ENCODE measurements at regions not wholly inside any gene's neighbourhood (a gene's known extent, or its start where the extent isn't known, plus 50 kb on each side); places are given as distances from the start of the nearest gene placed in this dataset.
"Not testable (repeated sequence)": the region's sequence is repeated elsewhere in the genome, so short reads cannot be mapped to it uniquely, and the experiment has no call there.

DNA sequence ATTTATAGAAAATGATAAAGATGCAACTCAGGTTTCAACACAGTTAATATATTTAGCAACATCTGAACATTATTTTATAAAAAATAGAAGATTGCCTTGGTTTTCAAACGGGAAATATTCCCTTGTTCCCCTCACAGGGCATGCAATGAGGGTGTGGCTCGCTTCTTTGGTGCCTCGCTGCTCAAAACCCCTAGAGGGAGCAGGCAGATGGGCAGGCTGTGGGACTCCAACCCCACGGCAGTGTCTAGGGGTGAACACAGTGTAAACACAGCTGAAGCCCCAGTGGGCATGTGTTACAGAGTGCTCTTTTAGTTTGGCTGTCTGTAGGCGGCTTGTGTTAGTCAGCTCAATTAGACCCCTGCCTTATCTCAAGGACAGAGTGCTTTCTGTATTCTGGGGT is 560.8 kb upstream of the IMPG1 start:
- DNase-seq, result no peak

DNA sequence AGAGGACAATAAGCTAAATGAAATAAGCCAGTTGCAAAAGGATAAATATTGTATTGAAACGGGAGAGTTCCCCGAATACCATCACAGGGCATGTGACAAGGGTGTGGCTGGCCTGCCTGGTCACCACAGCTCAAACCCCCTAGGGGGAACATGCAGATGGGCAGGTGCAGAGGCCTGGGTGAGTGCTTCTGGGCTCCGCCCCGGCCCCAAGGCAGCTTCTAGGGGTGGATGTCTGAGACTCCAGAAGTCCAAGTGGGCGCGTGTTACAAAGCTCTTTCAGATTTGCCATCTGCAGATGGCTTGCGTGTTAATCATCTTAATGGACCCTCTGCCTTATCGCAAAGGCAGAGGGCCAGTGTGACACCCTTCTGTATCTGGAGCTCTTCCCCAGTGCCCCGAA is 559.2 kb upstream of the IMPG1 start:
- no peak for DNase-seq

DNA sequence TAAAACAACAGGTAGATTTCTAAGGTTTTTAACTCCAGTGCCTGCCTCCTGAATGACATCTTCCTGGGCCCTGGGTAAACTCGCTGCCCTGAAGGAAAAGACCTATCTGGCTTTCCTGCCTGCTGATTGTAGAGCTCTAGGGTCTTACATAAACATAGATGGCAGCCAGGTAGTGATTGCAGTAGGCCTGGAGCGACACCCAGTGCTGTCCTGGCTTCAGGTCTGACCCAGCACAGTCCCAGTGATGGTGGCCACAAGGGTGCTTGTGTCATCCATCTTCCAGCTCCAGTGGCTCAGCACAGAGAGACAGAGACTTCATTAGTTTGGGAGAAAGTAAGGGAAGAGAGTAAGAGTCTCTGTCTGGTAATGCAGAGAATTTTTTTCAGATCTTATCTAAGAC is 542.9 kb upstream of the IMPG1 start:
- no peak for DNase-seq

DNA sequence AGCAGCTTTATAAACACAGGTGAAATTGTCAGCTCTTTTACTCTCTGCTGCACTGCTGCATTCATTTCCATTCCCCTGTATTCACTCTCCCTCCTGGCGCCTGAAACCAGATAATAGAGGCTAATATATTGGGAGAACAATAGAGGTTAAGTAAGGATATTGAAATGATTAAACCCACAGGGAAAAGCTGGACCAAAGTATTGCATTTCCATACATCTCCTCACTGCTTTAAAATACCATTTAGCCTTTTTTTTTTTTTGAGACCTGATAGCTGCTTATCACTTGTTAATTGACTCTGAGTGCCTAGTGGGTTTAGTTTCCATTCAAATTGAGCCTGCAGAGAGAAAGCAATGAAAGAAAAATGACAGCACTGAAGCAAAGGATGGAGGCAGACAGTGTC is 540.5 kb upstream of the IMPG1 start:
- DNase-seq, result no peak

DNA sequence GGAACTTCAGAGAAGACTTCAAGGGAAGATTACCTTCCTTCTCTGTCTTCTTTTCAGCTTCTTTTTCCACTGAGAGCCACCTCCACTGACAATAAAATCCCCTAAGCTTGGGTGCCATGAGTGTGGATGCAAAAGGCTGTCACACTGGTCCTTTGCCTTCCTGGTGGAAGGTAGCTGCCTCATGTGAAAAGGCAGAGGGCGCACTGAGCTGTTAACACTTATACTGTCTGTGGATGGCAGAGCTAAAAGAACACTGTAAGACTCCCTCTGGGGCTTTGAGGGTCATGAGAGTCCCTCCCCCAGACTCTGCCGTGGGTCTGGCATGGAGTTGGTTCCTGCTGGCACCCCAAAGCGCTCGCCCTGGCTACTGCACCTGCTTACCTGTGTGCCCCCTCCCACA is 536.7 kb upstream of the IMPG1 start:
- DNase-seq, result no peak

DNA sequence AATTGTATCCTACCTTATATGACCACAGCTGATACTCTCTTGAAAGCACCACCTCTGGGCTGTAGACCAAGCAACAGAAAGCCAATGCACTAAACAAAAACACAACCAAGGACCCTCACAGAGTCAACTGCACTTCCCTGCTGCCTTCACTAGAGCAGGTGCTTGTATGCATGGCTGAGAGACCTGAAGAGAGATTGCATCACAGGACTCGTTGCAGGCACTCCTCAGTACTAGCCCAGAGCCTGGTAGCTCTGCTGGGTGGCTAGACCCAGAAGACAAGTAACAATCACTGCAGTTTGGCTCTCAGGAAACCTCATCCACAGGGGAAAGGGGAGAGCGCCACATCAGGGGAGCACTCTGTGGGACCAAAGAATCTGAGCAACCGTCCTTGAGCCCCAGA is 521.6 kb upstream of the IMPG1 start:
- no peak for DNase-seq

DNA sequence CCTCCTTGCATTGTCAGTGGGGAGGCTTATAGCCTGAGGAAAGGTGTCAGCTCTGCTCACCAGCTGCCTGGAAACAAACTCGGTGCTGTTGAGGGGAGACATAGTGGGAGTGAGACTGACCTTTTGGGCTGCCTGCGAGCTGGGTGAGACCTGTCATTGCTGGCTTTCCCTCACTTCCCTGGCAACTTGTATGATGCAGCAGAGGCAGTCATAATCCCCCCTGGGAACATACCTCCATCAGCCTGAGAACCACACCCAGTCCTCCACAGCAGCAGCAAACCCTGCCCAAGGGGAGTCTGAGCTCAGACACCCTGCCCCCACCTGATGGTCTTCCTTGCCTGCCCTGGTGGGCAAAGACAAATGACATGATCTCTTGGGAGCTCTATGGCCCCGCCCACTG is 521.2 kb upstream of the IMPG1 start:
- no peak for DNase-seq

DNA sequence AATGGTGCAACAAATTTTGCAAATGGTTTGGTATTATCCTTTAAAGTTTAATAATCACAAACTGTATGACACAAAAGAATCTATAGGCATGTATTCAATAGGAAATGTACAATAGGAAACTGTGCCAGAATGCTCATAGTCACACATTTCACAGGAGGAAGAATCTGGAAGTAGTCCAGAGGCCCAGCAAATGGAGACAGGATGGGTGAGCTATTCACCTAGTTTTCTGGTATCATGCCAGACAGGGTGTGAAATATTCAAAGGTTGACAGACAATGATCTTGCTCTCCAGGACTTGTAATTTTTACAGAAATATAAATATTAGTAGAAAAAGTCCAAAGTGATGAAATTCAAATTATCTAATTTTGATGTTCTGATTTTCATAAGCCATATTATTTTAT is 520.1 kb upstream of the IMPG1 start:
- DNase-seq, result no peak

DNA sequence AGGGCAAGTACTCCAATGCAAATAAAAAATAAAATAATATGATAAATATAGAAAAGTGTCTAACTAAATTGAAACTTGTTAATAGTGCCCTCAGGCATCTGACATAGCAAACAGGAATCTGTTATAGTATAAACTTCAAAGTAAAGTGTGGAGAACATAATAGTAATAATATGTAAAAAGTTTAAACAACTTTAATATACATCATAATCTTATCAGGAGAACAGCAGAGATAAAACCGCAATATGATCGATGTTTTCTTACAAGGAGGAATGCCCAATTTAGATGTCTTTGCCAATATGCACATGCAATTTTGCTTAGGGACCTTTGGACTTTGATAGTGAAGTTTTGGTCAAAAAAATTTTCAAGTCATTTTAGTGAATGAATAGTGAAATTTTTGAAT is 514.8 kb upstream of the IMPG1 start:
- no peak for DNase-seq

DNA sequence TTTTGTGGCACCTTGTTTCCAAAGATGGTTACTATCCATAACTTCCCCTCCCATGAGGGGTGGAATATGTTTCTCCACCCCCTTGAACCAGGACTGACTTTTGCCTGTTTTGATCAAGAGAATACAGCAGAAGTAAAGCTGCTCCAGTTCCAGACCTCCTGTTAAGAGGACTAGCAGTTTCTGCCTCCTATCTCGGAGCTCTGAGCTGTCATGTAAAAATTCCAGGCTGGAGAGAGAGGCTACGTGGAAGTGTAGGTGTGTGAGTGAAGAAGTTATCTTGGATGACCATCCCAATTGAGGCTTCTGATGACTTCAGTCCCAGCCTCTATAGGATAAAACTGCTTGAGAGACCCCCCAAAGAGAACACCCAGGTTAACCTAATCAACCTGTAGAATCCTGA is 511.7 kb upstream of the IMPG1 start:
- no peak for DNase-seq

DNA sequence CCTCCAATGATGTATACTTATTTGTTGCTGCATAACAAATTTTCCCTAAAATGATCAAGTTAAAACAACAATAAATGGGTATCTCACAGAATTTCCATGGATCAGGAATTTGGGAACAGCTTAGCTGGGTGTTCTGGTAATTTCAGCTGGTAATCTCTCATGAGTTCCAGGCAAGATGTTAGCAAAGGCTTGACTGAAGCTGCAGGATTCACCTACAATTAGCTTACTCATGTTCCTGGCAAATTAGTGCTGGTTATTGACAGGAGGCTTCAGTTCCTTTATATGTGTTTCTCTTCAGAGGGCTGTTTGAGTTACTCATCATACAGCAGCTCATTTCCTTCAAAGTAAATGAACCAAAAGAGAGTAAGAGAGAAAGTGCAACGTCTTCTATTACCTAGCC is 506.3 kb upstream of the IMPG1 start:
- DNase-seq, result no peak

DNA sequence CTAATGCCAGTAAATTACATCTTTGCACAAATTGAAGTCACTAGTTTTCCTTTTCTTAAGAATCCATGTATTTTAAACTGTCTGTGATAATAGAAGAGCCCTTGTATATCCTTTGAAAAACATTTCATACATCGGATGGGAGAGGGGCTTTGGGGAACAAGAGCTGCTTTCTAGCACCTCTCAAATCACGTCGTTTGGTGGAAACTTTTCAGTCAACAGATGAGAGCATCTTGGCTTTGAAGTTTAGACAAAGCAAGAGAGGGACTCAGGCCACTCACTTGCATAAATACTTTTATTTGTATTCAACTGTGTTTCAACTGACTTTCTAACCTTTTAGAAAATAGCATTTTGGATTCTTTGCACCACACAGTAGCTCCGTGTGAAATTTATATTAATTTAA is 502.3 kb upstream of the IMPG1 start:
- DNase-seq, result no peak

DNA sequence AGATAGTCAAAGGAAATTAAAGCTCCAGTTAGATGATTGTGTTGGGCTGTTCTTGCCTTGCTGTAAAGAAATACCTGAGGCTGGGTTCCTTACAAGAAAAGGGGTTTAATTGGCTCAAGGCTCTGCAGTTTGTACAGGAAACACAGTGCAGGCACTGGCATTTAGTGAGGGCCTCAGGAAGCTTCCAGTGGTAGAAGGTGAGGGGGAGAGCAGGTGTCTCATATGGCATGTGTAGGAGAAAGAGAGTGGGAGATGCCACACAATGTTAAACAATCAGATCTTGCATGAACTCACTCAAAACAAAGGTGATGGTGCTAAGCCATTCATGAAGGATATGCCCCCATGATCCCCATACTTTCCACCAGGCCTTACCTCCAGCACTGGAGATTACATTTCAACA is 493.5 kb upstream of the IMPG1 start:
- DNase-seq, result no peak

DNA sequence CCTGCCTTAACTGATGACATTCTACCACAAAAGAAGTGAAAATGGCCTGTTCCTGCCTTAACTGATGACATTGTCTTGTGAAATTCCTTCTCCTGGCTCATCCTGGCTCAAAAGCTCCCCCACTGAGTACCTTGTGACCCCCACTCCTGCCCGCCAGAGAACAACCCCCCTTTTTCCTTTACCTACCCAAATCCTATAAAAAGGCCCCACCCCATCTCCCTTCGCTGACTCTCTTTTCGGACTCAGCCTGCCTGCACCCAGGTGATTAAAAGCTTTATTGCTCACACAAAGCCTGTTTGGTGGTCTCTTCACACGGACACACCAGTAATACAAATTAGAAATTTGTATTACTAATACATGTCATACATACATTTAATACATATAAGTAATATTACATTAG is 489.9 kb upstream of the IMPG1 start:
- not testable (repeated sequence) for DNase-seq

DNA sequence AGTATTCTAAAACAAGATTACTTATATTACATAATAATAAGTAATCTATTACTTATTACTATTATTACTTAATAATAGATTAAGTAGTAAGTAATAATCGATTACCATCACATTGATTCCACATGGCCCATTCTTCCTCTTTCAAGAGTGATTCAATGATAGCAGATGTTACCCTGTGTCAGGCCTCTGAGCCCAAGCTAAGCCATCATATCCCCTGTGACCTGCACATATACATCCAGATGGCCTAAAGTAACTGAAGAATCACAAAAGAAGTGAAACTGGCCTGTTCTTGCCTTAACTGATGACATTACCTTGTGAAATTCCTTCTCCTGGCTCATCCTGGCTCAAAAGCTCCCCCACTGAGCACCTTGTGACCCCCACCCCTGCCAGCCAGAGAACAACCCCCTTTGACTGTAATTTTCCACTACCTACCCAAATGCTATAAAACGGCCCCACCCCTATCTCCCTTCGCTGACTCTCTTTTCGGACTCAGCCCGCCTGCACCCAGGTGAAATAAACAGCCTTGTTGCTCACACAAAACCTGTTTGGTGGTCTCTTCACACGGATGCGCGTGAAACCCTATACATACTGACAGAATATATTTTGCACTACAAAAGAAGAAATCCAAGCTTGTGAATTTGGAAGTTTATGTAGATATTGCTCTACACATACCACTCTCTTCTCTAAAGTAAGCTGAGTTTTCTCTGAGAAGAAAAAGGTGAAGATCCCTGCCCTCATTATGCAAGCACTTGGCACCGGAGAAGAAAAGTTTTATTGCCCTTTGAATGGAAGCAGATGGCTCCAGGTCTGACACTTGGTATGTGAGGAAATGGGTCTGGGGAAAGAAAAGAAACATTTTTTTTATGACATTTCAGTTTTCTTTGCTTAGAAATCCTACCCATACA is 488.6 kb upstream of the IMPG1 start:
- not testable (repeated sequence) for DNase-seq

DNA sequence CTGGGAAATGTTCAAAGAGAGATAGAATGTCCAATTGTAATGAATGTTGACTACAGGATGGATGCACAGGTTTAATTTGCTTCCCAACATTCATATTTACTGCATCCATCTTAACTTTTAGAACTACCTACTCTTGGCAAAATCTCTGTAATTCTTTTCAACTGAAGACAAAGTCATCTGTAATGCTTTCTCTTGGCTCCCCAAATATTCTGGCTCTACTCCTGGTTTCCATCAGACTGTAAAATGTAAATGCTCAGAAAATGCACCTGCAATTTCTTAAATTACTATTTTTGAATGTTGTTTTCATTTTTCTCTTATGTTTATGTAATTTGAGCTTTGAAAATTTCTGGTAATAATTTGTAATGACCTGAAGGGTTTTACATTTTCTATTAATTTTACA is 480.8 kb upstream of the IMPG1 start:
- no peak for DNase-seq

DNA sequence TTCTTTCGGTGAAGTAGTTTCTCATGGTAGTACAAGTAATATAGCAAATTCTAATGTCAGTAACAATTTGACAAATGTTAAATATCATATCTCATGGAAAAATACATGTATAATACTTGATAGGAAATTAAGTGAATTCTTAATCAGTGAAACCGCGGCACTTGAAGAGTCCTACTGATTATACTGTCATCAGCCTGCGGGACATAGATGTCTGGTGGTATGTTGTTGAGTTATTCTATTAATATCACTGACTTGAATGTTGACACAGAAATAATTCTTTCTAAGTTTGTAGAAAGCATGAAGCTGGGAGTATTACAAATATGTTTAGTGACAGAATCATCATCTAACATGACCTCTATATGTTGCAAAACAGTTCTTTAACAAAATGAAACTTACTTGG is 479.8 kb upstream of the IMPG1 start:
- no peak for DNase-seq

DNA sequence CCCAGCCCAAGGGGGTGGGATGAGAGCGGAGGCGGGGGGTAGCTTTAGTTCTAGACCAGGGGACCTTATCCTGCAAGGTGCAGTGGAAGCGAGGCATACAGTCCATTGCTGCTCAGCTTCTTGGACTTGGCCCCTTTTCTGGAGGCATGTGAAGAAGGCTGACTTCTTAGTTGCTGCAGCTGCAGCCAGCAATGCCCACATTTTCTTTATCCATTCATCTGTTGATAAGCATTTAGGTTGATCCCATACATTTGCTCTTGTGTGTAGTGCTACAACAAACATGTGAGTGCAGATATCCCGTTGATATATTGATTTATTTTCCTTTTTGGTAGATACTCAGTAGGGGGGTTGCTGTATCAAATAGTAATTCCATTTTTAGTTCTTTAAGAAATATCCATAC is 461.2 kb upstream of the IMPG1 start:
- DNase-seq, result no peak

DNA sequence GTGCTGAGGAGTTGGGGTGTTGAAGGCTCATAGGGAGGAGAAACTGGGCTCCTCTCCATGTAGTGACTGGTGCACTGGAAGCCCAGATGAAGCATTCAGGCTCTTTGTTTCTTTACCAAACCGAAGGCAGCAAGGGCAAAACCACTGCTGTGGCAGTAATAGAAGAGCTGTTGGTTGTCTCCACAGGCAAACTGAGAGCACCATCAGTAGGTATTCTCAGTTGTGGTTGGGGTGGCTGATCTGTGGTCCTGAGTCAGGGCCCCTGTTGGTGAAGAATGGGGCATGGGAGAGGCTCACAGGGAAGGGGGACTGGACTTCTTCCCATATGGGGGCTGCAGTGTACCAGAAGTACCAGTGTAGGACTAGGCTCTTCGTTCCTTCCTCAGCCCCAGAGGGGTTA is 460.2 kb upstream of the IMPG1 start:
- DNase-seq, result no peak

DNA sequence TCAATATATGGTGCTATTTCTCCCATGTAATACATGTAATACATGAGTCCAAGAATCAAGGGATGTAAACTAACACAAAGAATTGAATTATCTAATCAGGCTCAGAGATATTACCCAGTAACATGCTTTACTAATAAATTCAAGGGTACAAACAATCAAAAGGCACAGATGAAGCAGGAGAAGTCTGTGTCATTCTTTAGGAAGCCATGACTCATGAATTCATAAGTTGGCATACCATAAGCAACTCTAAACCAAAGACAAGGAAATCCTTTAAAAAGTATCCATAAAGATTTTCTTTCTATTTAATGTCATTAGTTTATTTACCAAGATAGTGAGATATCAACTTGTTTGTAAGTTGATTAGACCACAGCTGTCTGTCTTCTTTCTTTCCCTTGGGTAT is 446.0 kb upstream of the IMPG1 start:
- DNase-seq, result no peak

DNA sequence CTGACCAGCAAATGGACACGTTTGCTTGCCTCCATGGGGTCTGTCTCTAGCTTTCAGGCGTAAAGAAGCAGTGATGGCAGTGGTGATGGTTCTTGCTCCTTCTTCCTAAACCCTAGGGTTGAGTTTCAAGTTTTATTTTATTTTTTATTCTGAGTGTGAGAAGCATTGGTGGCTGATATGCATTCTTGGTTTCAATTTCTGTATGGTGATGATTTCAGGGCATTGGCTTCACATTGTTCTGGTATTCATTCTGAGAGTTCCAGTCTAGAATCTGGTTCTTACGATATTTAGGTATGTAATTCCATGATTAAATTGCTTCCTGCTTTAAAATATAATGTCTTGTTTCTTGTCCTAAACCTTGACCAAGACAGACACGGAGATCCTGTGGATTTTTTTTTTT is 444.5 kb upstream of the IMPG1 start:
- DNase-seq, result no peak

DNA sequence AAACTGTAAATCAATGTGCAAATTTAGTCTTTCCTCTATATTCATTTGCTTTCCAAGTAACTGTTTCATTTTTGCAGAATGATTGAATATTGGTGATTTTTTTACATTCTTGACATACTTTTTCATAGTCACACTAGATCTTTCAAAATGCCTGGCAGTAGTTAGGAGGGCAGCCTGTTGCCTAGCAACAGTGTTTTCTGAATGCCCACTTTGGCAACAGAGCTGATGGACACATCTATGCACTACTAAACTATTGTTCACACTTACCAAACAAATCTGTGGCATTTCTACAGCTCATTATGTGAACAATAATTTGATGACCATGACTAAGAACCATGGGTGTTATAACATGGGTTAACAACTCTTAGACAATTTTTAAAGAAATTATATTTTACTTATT is 438.0 kb upstream of the IMPG1 start:
- DNase-seq, result no peak

DNA sequence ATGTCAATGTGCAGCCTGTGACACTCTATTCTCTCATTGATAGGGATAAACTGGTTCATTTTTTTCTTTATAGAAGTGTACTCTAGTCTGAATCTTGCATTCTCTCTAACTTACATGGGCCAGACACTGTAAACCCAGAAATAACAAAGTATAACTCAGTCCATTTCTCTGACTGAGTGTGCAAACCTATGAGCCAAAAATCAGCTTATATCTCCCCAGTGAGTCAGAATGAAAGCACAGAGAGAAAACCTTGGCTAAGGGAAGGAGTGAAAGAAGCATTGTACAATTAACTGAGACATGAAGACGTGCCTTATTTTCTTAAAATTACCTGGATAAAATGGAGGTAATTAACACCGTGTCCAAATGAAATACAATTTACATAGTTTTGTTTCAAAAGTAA is 436.9 kb upstream of the IMPG1 start:
- DNase-seq, result no peak

DNA sequence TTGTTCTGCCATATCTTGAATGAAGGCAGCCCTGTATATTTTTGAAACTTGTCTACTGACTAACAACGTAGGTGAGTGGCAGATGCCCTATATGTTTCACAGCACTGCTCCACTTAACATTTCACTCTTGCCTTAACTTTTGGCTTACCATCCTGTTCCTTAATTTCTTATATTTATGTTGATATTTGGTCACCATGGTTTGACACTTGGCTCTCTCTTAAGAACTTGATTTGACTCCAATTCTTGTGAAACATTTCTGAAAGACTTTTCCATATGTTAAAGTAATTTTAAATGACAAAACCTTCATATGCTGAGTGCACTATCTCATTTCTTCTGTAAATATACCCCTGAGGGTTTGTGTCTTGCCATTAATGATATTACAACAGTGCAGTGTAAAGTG is 434.3 kb upstream of the IMPG1 start:
- DNase-seq, result no peak

DNA sequence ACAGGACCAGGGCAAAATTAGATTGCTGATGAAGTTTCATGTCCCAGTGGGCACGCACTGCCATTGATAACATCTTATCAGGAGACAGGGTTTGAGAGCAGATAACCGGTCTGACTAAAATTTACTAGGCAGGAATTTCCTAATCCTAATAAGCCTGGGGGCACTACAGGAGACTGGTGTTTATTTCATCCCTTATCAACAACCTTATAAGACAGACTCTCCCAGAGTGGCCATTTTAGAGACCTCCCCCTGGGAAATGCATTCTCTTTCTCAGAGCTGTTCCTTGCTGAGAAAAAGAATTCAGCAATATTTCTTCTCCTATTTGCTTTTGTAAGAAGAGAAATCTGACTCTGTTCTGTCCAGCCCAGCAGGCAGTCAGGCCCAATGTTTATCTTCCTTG is 423.4 kb upstream of the IMPG1 start:
- no peak for DNase-seq
